ENCODE measurements at regions not wholly inside any gene's neighbourhood (a gene's known extent, or its start where the extent isn't known, plus 50 kb on each side); places are given as distances from the start of the nearest gene placed in this dataset.

GRCh38 chr16:72501739-72502593, 330.0 kb upstream of the PMFBP1 start:
- DNase-seq = peak; percentile 4

GRCh38 chr16:72500545-72500944, 328.6 kb upstream of the PMFBP1 start:
- DNase-seq = no peak

GRCh38 chr16:72493716-72494415, 321.9 kb upstream of the PMFBP1 start:
- no peak for DNase-seq

GRCh38 chr16:72487283-72487682, 315.3 kb upstream of the PMFBP1 start:
- no peak for DNase-seq

- no peak for DNase-seq
These were observed 310.7 kb upstream of the PMFBP1 start for GRCh38 chr16:72482695-72483094.

- no peak for DNase-seq
These were observed 309.5 kb upstream of the PMFBP1 start for GRCh38 chr16:72481419-72481818.

GRCh38 chr16:72480911-72481310, 309.0 kb upstream of the PMFBP1 start:
- DNase-seq = no peak

GRCh38 chr16:72475688-72476087, 303.7 kb upstream of the PMFBP1 start:
- no peak for DNase-seq

- no peak for DNase-seq
These were observed 302.7 kb upstream of the PMFBP1 start for GRCh38 chr16:72474501-72475123.

GRCh38 chr16:72473631-72474030, 301.7 kb upstream of the PMFBP1 start:
- DNase-seq = no peak

GRCh38 chr16:72471317-72471924, 299.5 kb upstream of the PMFBP1 start:
- no peak for DNase-seq

- no peak for DNase-seq
These were observed 298.6 kb upstream of the PMFBP1 start for GRCh38 chr16:72470541-72470940.

- DNase-seq = no peak
These were observed 298.0 kb upstream of the PMFBP1 start for GRCh38 chr16:72469932-72470331.

GRCh38 chr16:72468582-72468981, 296.6 kb upstream of the PMFBP1 start:
- no peak for DNase-seq

GRCh38 chr16:72467157-72467759, 295.3 kb upstream of the PMFBP1 start:
- DNase-seq = peak; percentile 26

GRCh38 chr16:72464597-72465368, 292.8 kb upstream of the PMFBP1 start:
- DNase-seq = no peak

GRCh38 chr16:72464052-72464451, 292.1 kb upstream of the PMFBP1 start:
- no peak for DNase-seq

- DNase-seq = no peak
These were observed 286.1 kb upstream of the PMFBP1 start for GRCh38 chr16:72458035-72458434.

GRCh38 chr16:72457243-72457940, 285.4 kb upstream of the PMFBP1 start:
- DNase-seq = no peak

- DNase-seq = no peak
These were observed 284.0 kb upstream of the PMFBP1 start for GRCh38 chr16:72455743-72456659.

Data from GF-D8 (cell line).